GM18502 (cell line): ENCODE measurements at regions not wholly inside any gene's neighbourhood (a gene's known extent, or its start where the extent isn't known, plus 50 kb on each side); places are given as distances from the start of the nearest gene placed in this dataset.

ENCODE experiments used
- ATAC-seq: cut with Tn5 transposase; IDR thresholded peaks from one replicate; pipeline ENCODE4 v1.9.1; 2021; ENCODE audit warnings: mild to moderate bottlenecking; ENCODE audit not compliant: unreplicated experiment, poor library complexity

- no peak for ATAC-seq
Observed at GRCh38 chr13:107035778-107036177, 467.8 kb upstream of the ARGLU1 start.

- no peak for ATAC-seq
Observed at GRCh38 chr13:107035186-107035585, 467.2 kb upstream of the ARGLU1 start.

GRCh38 chr13:107034236-107034872 lies 466.4 kb upstream of the ARGLU1 start:
- ATAC-seq = no peak

- no peak for ATAC-seq
Observed at GRCh38 chr13:107031716-107032115, 463.8 kb upstream of the ARGLU1 start.

GRCh38 chr13:107028751-107029150 lies 460.8 kb upstream of the ARGLU1 start:
- ATAC-seq = no peak

- no peak for ATAC-seq
Observed at GRCh38 chr13:107025991-107026390, 458.1 kb upstream of the ARGLU1 start.

- ATAC-seq = no peak
Observed at GRCh38 chr13:107023335-107023734, 455.4 kb upstream of the ARGLU1 start.

GRCh38 chr13:107020393-107020792 lies 452.5 kb upstream of the ARGLU1 start:
- ATAC-seq = no peak

GRCh38 chr13:107018285-107018684 lies 450.3 kb upstream of the ARGLU1 start:
- no peak for ATAC-seq

- no peak for ATAC-seq
Observed at GRCh38 chr13:107006661-107007060, 438.7 kb upstream of the ARGLU1 start.

GRCh38 chr13:107005577-107005976 lies 437.6 kb upstream of the ARGLU1 start:
- ATAC-seq = no peak

GRCh38 chr13:107003911-107004310 lies 436.0 kb upstream of the ARGLU1 start:
- no peak for ATAC-seq

GRCh38 chr13:106998664-106999063 lies 430.7 kb upstream of the ARGLU1 start:
- no peak for ATAC-seq

- no peak for ATAC-seq
Observed at GRCh38 chr13:106997696-106998095, 429.8 kb upstream of the ARGLU1 start.

GRCh38 chr13:106996867-106997618 lies 429.1 kb upstream of the ARGLU1 start:
- ATAC-seq = no peak

GRCh38 chr13:106990594-106990993 lies 422.7 kb upstream of the ARGLU1 start:
- ATAC-seq = no peak

- ATAC-seq = no peak
Observed at GRCh38 chr13:106989876-106990275, 421.9 kb upstream of the ARGLU1 start.

GRCh38 chr13:106987427-106987785 lies 419.5 kb upstream of the ARGLU1 start:
- no peak for ATAC-seq

GRCh38 chr13:106986687-106987426 lies 418.9 kb upstream of the ARGLU1 start:
- no peak for ATAC-seq

GRCh38 chr13:106986033-106986484 lies 418.1 kb upstream of the ARGLU1 start:
- ATAC-seq = no peak

GRCh38 chr13:106985481-106985880 lies 417.5 kb upstream of the ARGLU1 start:
- ATAC-seq = no peak
